ENCODE measurements at regions not wholly inside any gene's neighbourhood (a gene's known extent, or its start where the extent isn't known, plus 50 kb on each side); places are given as distances from the start of the nearest gene placed in this dataset.

- WGBS (ENCODE audit: insufficient coverage, low lambda C conversion rate) = no CpG with 5 or more reads among the region's 5 CpGs
- H3K27ac ChIP-seq (ENCODE audit: low read length) = no peak overlapping the region
- no peaks in the 10 kb centered on the region for H3K9me3 ChIP-seq (ENCODE audit: control insufficient read depth, low read depth, low read length)
- H3K27me3 ChIP-seq (ENCODE audit: control insufficient read depth, insufficient read depth, low read length) = no peaks in the 10 kb centered on the region
- no peak overlapping the region for H3K4me3 ChIP-seq (ENCODE audit: low read length)
- DNase-seq = no peak
- no peaks in the 10 kb centered on the region for H3K4me1 ChIP-seq (ENCODE audit: control insufficient read depth, insufficient read depth, low read length)
- H3K36me3 ChIP-seq (ENCODE audit: control insufficient read depth, insufficient read depth, low read length) = no peaks in the 10 kb centered on the region
Measured at GRCh38 chr9:14498824-14499223, 184.9 kb upstream of the NFIB start.

DNA sequence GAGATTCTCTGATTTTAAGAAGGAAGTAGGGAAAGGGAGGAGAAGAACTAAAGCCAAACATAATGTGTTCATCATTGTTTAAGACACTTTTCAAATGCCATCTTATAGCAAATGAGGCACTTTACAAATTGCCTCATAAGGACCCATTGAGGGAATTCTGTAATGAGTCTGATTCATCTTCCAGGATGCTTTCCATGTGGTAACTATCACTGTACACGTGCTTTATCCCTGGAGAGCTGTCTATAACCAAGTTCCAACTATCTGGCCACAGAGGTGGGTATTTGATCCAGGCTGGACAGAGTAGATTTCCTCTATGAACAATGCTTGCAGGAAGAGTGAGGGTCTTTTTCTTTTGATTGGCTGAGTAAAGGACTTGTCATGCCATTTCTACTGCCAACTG, 183.5 kb upstream of the NFIB start:
- H3K4me3 ChIP-seq (ENCODE audit: low read length) = no peak overlapping the region
- no peak for DNase-seq
- WGBS (ENCODE audit: insufficient coverage, low lambda C conversion rate) = no CpG with 5 or more reads among the region's 1 CpG
- no peaks in the 10 kb centered on the region for H3K9me3 ChIP-seq (ENCODE audit: control insufficient read depth, low read depth, low read length)
- H3K4me1 ChIP-seq (ENCODE audit: control insufficient read depth, insufficient read depth, low read length) = no peaks in the 10 kb centered on the region
- H3K27ac ChIP-seq (ENCODE audit: low read length) = no peak overlapping the region
- H3K27me3 ChIP-seq (ENCODE audit: control insufficient read depth, insufficient read depth, low read length) = no peaks in the 10 kb centered on the region
- H3K36me3 ChIP-seq (ENCODE audit: control insufficient read depth, insufficient read depth, low read length) = no peaks in the 10 kb centered on the region

DNA sequence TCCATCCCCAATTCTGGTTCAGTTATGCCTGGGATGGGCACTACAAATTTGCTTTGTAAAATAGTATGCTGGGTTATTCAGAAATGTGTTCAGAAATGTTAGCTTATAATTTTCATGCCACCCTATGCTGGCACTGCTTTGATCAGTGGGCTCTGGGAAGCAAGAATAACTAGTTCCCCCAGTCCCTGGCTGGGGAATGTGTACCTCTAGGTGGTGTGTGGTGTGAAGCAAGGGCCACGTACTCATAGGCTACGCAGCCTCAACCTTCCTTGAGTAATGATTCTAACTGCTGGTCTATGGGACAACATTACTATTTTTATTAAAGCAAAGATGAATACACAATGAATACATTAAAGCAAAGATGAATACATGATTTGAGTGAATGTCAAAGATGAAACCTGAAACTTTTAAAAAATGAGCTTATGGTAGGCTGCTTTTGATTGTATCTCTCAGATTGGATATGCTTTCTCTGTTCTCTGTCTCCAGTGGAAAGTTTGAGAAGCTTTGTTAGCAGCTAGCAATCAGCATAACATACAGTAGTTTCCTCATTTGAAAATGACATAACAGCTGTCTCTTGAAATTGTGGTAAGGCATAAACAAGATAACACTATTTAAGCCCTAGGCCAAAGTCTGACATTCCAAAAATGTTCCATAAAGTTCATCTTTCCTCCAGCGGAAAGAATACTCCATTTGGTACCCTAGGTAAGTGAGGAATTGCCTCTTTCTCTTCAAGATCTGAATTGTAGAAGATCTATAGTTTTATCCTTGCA, 174.7 kb upstream of the NFIB start:
- Histone ChIP-seq H3K36me3 (ENCODE audit: control insufficient read depth, insufficient read depth, low read length) (no peaks in the 10 kb centered on the region), H3K9me3 (ENCODE audit: control insufficient read depth, low read depth, low read length) (no peaks in the 10 kb centered on the region), H3K27me3 (ENCODE audit: control insufficient read depth, insufficient read depth, low read length) (no peaks in the 10 kb centered on the region), H3K4me1 (ENCODE audit: control insufficient read depth, insufficient read depth, low read length) (no peaks in the 10 kb centered on the region), H3K27ac (ENCODE audit: low read length) (no peak overlapping the region), H3K4me3 (ENCODE audit: low read length) (no peak overlapping the region)
- WGBS (ENCODE audit: insufficient coverage, low lambda C conversion rate) = 90% methylated on average over 2 of the region's 3 CpGs
- DNase-seq = no peak

- H3K9me3 ChIP-seq (ENCODE audit: control insufficient read depth, low read depth, low read length) = no peaks in the 10 kb centered on the region
- no CpG with 5 or more reads among the region's 6 CpGs for WGBS (ENCODE audit: insufficient coverage, low lambda C conversion rate)
- no peak overlapping the region for H3K4me3 ChIP-seq (ENCODE audit: low read length)
Measured at GRCh38 chr9:14487547-14488185, 173.7 kb upstream of the NFIB start.

DNA sequence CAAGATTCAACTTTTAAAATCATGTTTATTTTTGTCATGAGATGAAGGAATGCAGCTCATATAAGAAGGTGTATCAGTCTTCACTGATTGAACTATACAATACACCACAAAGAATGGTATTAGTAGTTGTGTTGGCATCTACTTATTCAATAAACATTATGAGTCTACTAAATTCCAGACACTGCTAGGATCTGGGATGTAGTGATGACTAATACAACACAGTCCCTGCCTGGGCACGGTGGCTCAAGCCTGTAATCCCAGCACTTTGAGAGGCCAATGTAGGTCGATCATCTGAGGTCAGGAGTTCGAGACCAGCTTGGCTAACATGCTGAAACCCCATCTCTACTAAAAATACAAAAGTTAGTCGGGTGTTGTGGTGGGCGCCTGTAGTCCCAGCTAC, 171.4 kb upstream of the NFIB start:
- no peaks in the 10 kb centered on the region for H3K9me3 ChIP-seq (ENCODE audit: control insufficient read depth, low read depth, low read length)
- H3K4me3 ChIP-seq (ENCODE audit: low read length) = no peak overlapping the region
- H3K27ac ChIP-seq (ENCODE audit: low read length) = no peak overlapping the region
- no peaks in the 10 kb centered on the region for H3K36me3 ChIP-seq (ENCODE audit: control insufficient read depth, insufficient read depth, low read length)
- no peaks in the 10 kb centered on the region for H3K27me3 ChIP-seq (ENCODE audit: control insufficient read depth, insufficient read depth, low read length)
- WGBS (ENCODE audit: insufficient coverage, low lambda C conversion rate) = 80% methylated on average over 1 of the region's 5 CpGs
- DNase-seq = no peak
- H3K4me1 ChIP-seq (ENCODE audit: control insufficient read depth, insufficient read depth, low read length) = no peaks in the 10 kb centered on the region

More at GRCh38 chr9:14487547-14488185, 173.7 kb upstream of the NFIB start:
- Histone ChIP-seq H3K27ac (ENCODE audit: low read length) (no peak overlapping the region), H3K36me3 (ENCODE audit: control insufficient read depth, insufficient read depth, low read length) (no peaks in the 10 kb centered on the region), H3K27me3 (ENCODE audit: control insufficient read depth, insufficient read depth, low read length) (no peaks in the 10 kb centered on the region), H3K4me1 (ENCODE audit: control insufficient read depth, insufficient read depth, low read length) (no peaks in the 10 kb centered on the region)
- no peak for DNase-seq

- Histone ChIP-seq H3K9me3 (ENCODE audit: control insufficient read depth, low read depth, low read length) (no peaks in the 10 kb centered on the region), H3K4me1 (ENCODE audit: control insufficient read depth, insufficient read depth, low read length) (no peaks in the 10 kb centered on the region), H3K27me3 (ENCODE audit: control insufficient read depth, insufficient read depth, low read length) (no peaks in the 10 kb centered on the region), H3K36me3 (ENCODE audit: control insufficient read depth, insufficient read depth, low read length) (no peaks in the 10 kb centered on the region), H3K4me3 (ENCODE audit: low read length) (no peak overlapping the region), H3K27ac (ENCODE audit: low read length) (no peak overlapping the region)
- no peak for DNase-seq
- WGBS (ENCODE audit: insufficient coverage, low lambda C conversion rate) = 100% methylated on average over 1 of the region's 3 CpGs
Measured at GRCh38 chr9:14482856-14483255, 168.9 kb upstream of the NFIB start.

GRCh38 chr9:14480526-14480925, 166.6 kb upstream of the NFIB start:
- Histone ChIP-seq H3K36me3 (ENCODE audit: control insufficient read depth, insufficient read depth, low read length) (no peaks in the 10 kb centered on the region), H3K4me3 (ENCODE audit: low read length) (no peak overlapping the region), H3K4me1 (ENCODE audit: control insufficient read depth, insufficient read depth, low read length) (no peaks in the 10 kb centered on the region), H3K9me3 (ENCODE audit: control insufficient read depth, low read depth, low read length) (no peaks in the 10 kb centered on the region), H3K27ac (ENCODE audit: low read length) (no peak overlapping the region), H3K27me3 (ENCODE audit: control insufficient read depth, insufficient read depth, low read length) (no peaks in the 10 kb centered on the region)
- WGBS (ENCODE audit: insufficient coverage, low lambda C conversion rate) = 47% methylated on average over 2 of the region's 3 CpGs
- DNase-seq = no peak

GRCh38 chr9:14479163-14479560, 165.2 kb upstream of the NFIB start:
- no peak overlapping the region for H3K4me3 ChIP-seq (ENCODE audit: low read length)
- no peaks in the 10 kb centered on the region for H3K9me3 ChIP-seq (ENCODE audit: control insufficient read depth, low read depth, low read length)
- H3K36me3 ChIP-seq (ENCODE audit: control insufficient read depth, insufficient read depth, low read length) = no peaks in the 10 kb centered on the region
- H3K4me1 ChIP-seq (ENCODE audit: control insufficient read depth, insufficient read depth, low read length) = no peaks in the 10 kb centered on the region
- no CpG with 5 or more reads among the region's 1 CpG for WGBS (ENCODE audit: insufficient coverage, low lambda C conversion rate)
- H3K27ac ChIP-seq (ENCODE audit: low read length) = no peak overlapping the region
- no peak for DNase-seq
- H3K27me3 ChIP-seq (ENCODE audit: control insufficient read depth, insufficient read depth, low read length) = no peaks in the 10 kb centered on the region

GRCh38 chr9:14478175-14479162, 164.5 kb upstream of the NFIB start:
- WGBS (ENCODE audit: insufficient coverage, low lambda C conversion rate) = 43% methylated on average over 1 of the region's 3 CpGs
- H3K27me3 ChIP-seq (ENCODE audit: control insufficient read depth, insufficient read depth, low read length) = no peaks in the 10 kb centered on the region
- H3K36me3 ChIP-seq (ENCODE audit: control insufficient read depth, insufficient read depth, low read length) = no peaks in the 10 kb centered on the region
- H3K27ac ChIP-seq (ENCODE audit: low read length) = no peak overlapping the region
- H3K9me3 ChIP-seq (ENCODE audit: control insufficient read depth, low read depth, low read length) = no peaks in the 10 kb centered on the region
- no peaks in the 10 kb centered on the region for H3K4me1 ChIP-seq (ENCODE audit: control insufficient read depth, insufficient read depth, low read length)
- H3K4me3 ChIP-seq (ENCODE audit: low read length) = no peak overlapping the region
- no peak for DNase-seq

GRCh38 chr9:14471041-14471440, 157.1 kb upstream of the NFIB start:
- H3K27ac ChIP-seq (ENCODE audit: low read length) = no peak overlapping the region
- no CpG with 5 or more reads among the region's 4 CpGs for WGBS (ENCODE audit: insufficient coverage, low lambda C conversion rate)
- H3K9me3 ChIP-seq (ENCODE audit: control insufficient read depth, low read depth, low read length) = no peaks in the 10 kb centered on the region
- H3K4me1 ChIP-seq (ENCODE audit: control insufficient read depth, insufficient read depth, low read length) = no peaks in the 10 kb centered on the region
- no peaks in the 10 kb centered on the region for H3K36me3 ChIP-seq (ENCODE audit: control insufficient read depth, insufficient read depth, low read length)
- DNase-seq = no peak
- H3K27me3 ChIP-seq (ENCODE audit: control insufficient read depth, insufficient read depth, low read length) = peaks cover 4% of the 10 kb centered on the region
- H3K4me3 ChIP-seq (ENCODE audit: low read length) = no peak overlapping the region
